ENCODE measurements at regions not wholly inside any gene's neighbourhood (a gene's known extent, or its start where the extent isn't known, plus 50 kb on each side); places are given as distances from the start of the nearest gene placed in this dataset.

DNA sequence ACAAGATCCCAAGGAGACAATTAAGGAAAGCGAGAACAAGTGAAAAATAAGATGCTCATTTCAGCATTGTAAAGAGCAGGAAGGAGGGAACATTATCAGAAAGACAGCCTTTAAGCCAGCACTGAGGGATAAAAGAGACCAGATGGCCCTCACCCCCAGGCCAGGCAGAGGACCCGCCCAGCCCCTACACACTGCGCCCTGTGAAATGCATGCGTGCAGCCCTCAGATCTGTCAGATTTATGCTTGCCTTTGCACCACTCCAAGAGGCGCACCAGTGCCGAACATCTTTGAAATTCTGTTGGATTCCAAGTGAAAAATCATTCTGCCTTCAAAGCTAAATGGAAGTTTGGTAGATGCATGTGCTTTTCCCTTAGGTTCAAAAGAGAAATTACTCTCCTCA, 378.0 kb downstream of the MLLT3 start:
- Histone ChIP-seq H3K79me2 (ENCODE audit: control insufficient read depth, insufficient read depth, low read length) (no peaks in the 10 kb centered on the region), H3K4me2 (ENCODE audit: insufficient read depth, low read length) (no peak overlapping the region), H3K9me3 (replicated peaks; ENCODE audit: control insufficient read depth, insufficient read depth, low read depth, low read length) (no peaks in the 10 kb centered on the region), H3K9me1 (ENCODE audit: control insufficient read depth, insufficient read depth, low read length) (no peaks in the 10 kb centered on the region), H3K4me1 (replicated peaks in 1 of 2; ENCODE audit: control insufficient read depth in 2 of 2, insufficient read depth in 2 of 2, low read length in 2 of 2) (no peaks in the 10 kb centered on the region), H3K36me3 (ENCODE audit: control insufficient read depth, insufficient read depth, low read length) (no peaks in the 10 kb centered on the region), H2AFZ (ENCODE audit: low read depth, low read length) (no peak overlapping the region), H4K20me1 (replicated peaks; ENCODE audit: control insufficient read depth, insufficient read depth, low read length) (no peaks in the 10 kb centered on the region), H3K9ac (ENCODE audit: insufficient read depth in 1 of 2, low read depth in 2 of 2, low read length in 2 of 2) (no peak overlapping the region), H3K4me3 (no peak overlapping the region), H3K27ac (ENCODE audit: extremely low read depth, low read depth, low read length) (no peak overlapping the region), H3K27me3 (ENCODE audit: control insufficient read depth in 2 of 2, insufficient read depth in 2 of 2, low read length in 2 of 2) (no peaks in the 10 kb centered on the region)
- in situ Hi-C loops (cut with MboI): no loop called here
- TF ChIP-seq BHLHE40 (IDR thresholded peaks at IDR 0.05; ENCODE audit: low read length): no peak
- no peak for TF ChIP-seq SMAD4 (CRISPR knock-in tag; conservative IDR thresholded peaks at IDR 0.05)
- no peak for TF ChIP-seq TEAD4 (IDR thresholded peaks at IDR 0.05; ENCODE audit: low read length)
- TF ChIP-seq TEAD4 (CRISPR knock-in tag; IDR thresholded peaks at IDR 0.05; ENCODE audit: borderline replicate concordance): no peak
- TF ChIP-seq, protein P1, sequence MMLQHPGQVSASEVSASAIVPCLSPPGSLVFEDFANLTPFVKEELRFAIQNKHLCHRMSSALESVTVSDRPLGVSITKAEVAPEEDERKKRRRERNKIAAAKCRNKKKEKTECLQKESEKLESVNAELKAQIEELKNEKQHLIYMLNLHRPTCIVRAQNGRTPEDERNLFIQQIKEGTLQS (IDR thresholded peaks at IDR 0.05): no peak
- TF ChIP-seq, protein P1 (CRISPR knock-in tag; conservative IDR thresholded peaks at IDR 0.05): no peak
- no peak for TF ChIP-seq MCM5 (IDR thresholded peaks at IDR 0.05; ENCODE audit: low read depth)
- no peak for TF ChIP-seq POLR2A (conservative IDR thresholded peaks at IDR 0.05)
- TF ChIP-seq, protein P2, sequence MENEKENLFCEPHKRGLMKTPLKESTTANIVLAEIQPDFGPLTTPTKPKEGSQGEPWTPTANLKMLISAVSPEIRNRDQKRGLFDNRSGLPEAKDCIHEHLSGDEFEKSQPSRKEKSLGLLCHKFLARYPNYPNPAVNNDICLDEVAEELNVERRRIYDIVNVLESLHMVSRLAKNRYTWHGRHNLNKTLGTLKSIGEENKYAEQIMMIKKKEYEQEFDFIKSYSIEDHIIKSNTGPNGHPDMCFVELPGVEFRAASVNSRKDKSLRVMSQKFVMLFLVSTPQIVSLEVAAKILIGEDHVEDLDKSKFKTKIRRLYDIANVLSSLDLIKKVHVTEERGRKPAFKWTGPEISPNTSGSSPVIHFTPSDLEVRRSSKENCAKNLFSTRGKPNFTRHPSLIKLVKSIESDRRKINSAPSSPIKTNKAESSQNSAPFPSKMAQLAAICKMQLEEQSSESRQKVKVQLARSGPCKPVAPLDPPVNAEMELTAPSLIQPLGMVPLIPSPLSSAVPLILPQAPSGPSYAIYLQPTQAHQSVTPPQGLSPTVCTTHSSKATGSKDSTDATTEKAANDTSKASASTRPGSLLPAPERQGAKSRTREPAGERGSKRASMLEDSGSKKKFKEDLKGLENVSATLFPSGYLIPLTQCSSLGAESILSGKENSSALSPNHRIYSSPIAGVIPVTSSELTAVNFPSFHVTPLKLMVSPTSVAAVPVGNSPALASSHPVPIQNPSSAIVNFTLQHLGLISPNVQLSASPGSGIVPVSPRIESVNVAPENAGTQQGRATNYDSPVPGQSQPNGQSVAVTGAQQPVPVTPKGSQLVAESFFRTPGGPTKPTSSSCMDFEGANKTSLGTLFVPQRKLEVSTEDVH (IDR thresholded peaks at IDR 0.05; ENCODE audit: low read depth, partially characterized antibody): no peak
- TF ChIP-seq NCOR1 (IDR thresholded peaks at IDR 0.05): no peak
- no peak for TF ChIP-seq POLR3G (IDR thresholded peaks at IDR 0.05; ENCODE audit: extremely low read depth, insufficient read length, insufficient replicate concordance)
- no peak for TF ChIP-seq TSC22D4 (tag; IDR thresholded peaks at IDR 0.05)
- no peak for TF ChIP-seq ZNF717 (CRISPR knock-in tag; IDR thresholded peaks at IDR 0.05)
- TF ChIP-seq HMG20B (CRISPR knock-in tag; IDR thresholded peaks at IDR 0.05): no peak
- TF ChIP-seq POLR2G (IDR thresholded peaks at IDR 0.05; ENCODE audit: low read depth, low read length): no peak
- no peak for TF ChIP-seq POU5F1 (IDR thresholded peaks at IDR 0.05; ENCODE audit: borderline replicate concordance, low read depth, low read length, partially characterized antibody)
- TF ChIP-seq ZNF696 (CRISPR knock-in tag; conservative IDR thresholded peaks at IDR 0.05): no peak
- no peak for TF ChIP-seq ZNF830 (CRISPR knock-in tag; IDR thresholded peaks at IDR 0.05)
- TF ChIP-seq ZNF778 (CRISPR knock-in tag; IDR thresholded peaks at IDR 0.05): no peak
- 10% methylated on average over 4 of the region's 6 CpGs for WGBS (ENCODE audit: insufficient coverage, low coverage, missing lambda C conversion rate)
- ChIA-PET POLR2A (no interaction called here), CTCF (ENCODE audit: low intra/inter-chr PET ratio) (no interaction called here)
- ATAC-seq (no peak), DNase-seq (ENCODE audit: extremely low read depth in 1 of 4, low spot score in 3 of 4) (no peak), FAIRE-seq (no peak)
- no TSS peak for BruUV-seq (replicated peaks)
- intact Hi-C loops (cut with micrococcal nuclease): no loop called here
